Heart left ventricle (tissue), 13 donors: ENCODE measurements at regions not wholly inside any gene's neighbourhood (a gene's known extent, or its start where the extent isn't known, plus 50 kb on each side); places are given as distances from the start of the nearest gene placed in this dataset.

Experiments
- POLR2A ChIP-seq, 2 donors: fragments of 450-650 bp; IDR thresholded peaks; one replicate each; pipeline ENCODE4 v1.6.1; 2017; ENCODE audit warnings: antibody characterized with exemption in 2 of 2, mild to moderate bottlenecking in 2 of 2, moderate library complexity in 2 of 2
- TF ChIP-seq, protein P1 (sequence below), 12 donors: fragments of 200-600 bp; sonication (generic) in 4 of 12; IDR thresholded peaks; one replicate each; pipeline versions ENCODE4 v1.5.0 to v1.8.0; 2018 to 2022; ENCODE audit warnings: antibody characterized with exemption in 12 of 12, mild to moderate bottlenecking in 5 of 12
- donor health status: ischemic (EF 13 %, LVEDD 7.1; RV severe dilation, severe dysfunction).
- donor health status: DM: no; HTN: yes; CAD: no.
- donor health status: DM: no; HTN: no; CAD: no.
- donor health status: ischemic (EF 25% LVEDD 6.9; RV normal size, moderate dysfunction).
- donor health status: ischemic (EF 25% LVEDD 5.7; RV mildly dilated, moderate dysfunction).
- donor health status: ischemic (EF 35%, LVEDD 5.7; RV mildly dilated, moderate dysfunction).
- donor health status: nonischemic (EF 11% LVEDD 7.7; RV severe dilation, severe dysfunction).
- donor health status: DM: yes; HTN: yes; CAD: no.
- donor health status: PGD.
- donor health status: ischemic (EF 29% LVEDD 5.4; RV normal size, mild dysfunction).
- donor health status: nonischemic (EF 23%, LVEDD 6.1; RV moderate dilation, normal function).

DNA sequence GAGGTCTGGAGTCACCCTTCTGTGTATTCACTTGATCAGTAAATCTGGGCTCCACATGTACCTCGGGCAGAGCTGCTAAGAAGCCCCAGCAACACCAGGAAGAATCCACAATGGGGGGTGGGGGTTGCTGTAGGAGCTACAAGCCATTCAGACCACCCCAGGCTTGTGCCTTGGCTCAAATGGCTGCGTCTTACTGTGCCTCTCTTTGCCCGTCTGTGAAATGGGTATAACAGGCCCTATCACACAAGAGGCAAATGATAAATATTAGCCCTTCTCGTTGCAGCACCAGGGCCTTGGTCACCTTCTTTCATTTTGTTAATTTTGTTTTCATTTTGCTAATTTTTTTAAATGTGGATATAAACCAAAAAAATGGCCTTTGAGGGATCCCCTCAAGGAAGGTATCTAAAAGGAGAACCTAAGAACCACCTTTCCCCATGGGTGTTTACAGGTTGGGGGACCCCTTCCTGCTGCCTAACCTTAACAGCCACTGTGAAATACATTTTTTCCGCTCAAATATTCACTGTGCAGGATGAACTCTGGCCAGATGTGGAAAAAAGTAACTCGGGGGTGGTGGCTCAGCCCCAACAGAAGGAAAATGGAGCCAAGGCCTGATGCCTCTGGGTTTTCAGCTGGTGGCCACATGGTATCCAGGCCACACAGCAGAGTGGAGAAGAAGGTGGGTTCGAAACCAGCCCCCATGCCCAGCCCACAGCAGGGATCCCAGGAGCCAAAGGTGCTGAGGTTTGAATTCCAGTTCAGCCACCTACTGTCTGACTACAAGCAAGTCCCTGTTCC lies 284.0 kb downstream of the MN1 start:
- TF ChIP-seq, protein P1, sequence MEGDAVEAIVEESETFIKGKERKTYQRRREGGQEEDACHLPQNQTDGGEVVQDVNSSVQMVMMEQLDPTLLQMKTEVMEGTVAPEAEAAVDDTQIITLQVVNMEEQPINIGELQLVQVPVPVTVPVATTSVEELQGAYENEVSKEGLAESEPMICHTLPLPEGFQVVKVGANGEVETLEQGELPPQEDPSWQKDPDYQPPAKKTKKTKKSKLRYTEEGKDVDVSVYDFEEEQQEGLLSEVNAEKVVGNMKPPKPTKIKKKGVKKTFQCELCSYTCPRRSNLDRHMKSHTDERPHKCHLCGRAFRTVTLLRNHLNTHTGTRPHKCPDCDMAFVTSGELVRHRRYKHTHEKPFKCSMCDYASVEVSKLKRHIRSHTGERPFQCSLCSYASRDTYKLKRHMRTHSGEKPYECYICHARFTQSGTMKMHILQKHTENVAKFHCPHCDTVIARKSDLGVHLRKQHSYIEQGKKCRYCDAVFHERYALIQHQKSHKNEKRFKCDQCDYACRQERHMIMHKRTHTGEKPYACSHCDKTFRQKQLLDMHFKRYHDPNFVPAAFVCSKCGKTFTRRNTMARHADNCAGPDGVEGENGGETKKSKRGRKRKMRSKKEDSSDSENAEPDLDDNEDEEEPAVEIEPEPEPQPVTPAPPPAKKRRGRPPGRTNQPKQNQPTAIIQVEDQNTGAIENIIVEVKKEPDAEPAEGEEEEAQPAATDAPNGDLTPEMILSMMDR (IDR thresholded peaks at IDR 0.05) = no peak
- TF ChIP-seq POLR2A (IDR thresholded peaks at IDR 0.05) = no peak
